Gastrocnemius medialis (tissue), 4 donors: ENCODE measurements at regions not wholly inside any gene's neighbourhood (a gene's known extent, or its start where the extent isn't known, plus 50 kb on each side); places are given as distances from the start of the nearest gene placed in this dataset.

Source experiments
- POLR2A ChIP-seq, 2 donors: fragments of 450-650 bp; IDR thresholded peaks; one replicate each; pipeline ENCODE4 v1.6.1; 2017; ENCODE audit warnings: antibody characterized with exemption in 2 of 2, mild to moderate bottlenecking in 2 of 2, moderate library complexity in 2 of 2
- TF ChIP-seq, protein P1 (sequence below), 5 experiments: fragments of 450-650 bp in 3 of 5; fragments of 200-600 bp in 2 of 5; sonication (generic) in 2 of 5; IDR thresholded peaks in 4 of 5; conservative IDR thresholded peaks in 1 of 5; 1 replicate in 4 of 5; 2 replicates in 1 of 5; pipeline ENCODE4 v1.5.1; 2016 to 2019; ENCODE audit warnings: antibody characterized with exemption in 5 of 5, mild to moderate bottlenecking in 3 of 5, moderate library complexity in 3 of 5

DNA sequence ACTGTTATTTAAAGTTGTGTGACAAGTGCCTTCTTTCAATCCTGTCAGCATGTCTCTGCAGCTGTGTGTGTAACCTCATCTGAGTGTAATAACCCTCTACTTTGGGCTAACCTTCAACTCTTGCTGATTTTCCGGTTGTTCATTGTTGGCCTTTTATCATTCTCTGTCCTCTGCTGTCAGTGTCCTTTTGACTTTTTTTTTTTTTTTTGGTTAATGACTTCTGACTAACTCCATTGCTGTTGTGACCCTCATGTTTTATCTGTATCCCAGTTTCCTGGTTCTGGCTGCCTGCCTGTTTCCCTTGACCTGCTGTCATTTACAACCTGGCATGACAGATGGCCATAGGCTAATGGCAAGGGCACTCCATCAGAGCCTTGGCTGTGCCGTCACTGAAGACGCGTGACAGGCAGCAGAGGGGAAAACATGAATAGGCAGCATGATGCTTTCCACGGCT, 145.7 kb upstream of the MAN1A1 start:
- no peak for TF ChIP-seq POLR2A (IDR thresholded peaks at IDR 0.05)
- TF ChIP-seq, protein P1, sequence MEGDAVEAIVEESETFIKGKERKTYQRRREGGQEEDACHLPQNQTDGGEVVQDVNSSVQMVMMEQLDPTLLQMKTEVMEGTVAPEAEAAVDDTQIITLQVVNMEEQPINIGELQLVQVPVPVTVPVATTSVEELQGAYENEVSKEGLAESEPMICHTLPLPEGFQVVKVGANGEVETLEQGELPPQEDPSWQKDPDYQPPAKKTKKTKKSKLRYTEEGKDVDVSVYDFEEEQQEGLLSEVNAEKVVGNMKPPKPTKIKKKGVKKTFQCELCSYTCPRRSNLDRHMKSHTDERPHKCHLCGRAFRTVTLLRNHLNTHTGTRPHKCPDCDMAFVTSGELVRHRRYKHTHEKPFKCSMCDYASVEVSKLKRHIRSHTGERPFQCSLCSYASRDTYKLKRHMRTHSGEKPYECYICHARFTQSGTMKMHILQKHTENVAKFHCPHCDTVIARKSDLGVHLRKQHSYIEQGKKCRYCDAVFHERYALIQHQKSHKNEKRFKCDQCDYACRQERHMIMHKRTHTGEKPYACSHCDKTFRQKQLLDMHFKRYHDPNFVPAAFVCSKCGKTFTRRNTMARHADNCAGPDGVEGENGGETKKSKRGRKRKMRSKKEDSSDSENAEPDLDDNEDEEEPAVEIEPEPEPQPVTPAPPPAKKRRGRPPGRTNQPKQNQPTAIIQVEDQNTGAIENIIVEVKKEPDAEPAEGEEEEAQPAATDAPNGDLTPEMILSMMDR (IDR thresholded peaks at IDR 0.05 in 4 of 5, conservative IDR thresholded peaks at IDR 0.05 in 1 of 5), result no peak
